ENCODE measurements at regions not wholly inside any gene's neighbourhood (a gene's known extent, or its start where the extent isn't known, plus 50 kb on each side); places are given as distances from the start of the nearest gene placed in this dataset.
"Not testable (repeated sequence)": the region's sequence is repeated elsewhere in the genome, so short reads cannot be mapped to it uniquely, and the experiment has no call there.

GRCh38 chr17:22310717-22311686 is 618.7 kb downstream of the KCNJ18 start:
- no peak for FAIRE-seq

DNA sequence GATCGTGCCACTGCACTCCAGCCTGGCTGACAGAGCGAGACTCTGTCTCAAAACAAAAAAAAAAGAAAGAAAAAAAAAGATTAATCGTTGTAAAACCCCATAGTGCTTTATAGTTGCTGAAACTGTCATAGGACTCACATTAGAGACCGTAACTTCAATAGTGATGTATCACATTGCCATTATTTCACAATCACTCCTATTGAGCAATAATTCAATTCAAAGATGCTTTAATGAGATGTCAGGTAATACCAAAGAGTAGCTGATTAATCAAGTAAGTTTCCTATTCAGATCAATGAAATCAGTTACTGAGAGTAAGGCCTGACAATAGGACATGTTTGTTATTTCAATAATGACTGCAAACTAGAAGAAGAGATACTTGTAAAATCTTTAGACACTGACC is 628.7 kb downstream of the KCNJ18 start:
- not testable (repeated sequence) for FAIRE-seq

GRCh38 chr17:22322893-22323550 is 630.7 kb downstream of the KCNJ18 start:
- not testable (repeated sequence) for FAIRE-seq

DNA sequence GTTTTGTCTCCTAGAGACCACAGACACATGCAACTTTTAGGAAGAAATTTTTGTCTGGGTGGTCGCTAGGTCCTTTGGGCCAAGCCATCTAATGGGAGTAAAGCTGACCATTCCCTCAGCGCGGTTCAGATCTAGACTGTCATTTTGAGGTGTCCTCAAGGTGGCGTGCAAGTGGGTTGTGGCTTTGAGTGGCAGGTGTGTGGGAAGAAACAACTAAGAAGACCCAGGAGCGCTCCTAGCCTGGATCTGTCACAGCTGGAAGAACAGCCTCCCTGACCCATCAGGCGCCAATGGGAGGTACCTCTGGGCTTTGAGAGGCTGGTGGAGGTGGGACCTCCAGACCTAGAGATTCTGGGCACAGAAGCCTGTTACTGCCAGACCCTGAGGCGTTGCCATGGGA is 645.1 kb downstream of the KCNJ18 start:
- FAIRE-seq: no peak

DNA sequence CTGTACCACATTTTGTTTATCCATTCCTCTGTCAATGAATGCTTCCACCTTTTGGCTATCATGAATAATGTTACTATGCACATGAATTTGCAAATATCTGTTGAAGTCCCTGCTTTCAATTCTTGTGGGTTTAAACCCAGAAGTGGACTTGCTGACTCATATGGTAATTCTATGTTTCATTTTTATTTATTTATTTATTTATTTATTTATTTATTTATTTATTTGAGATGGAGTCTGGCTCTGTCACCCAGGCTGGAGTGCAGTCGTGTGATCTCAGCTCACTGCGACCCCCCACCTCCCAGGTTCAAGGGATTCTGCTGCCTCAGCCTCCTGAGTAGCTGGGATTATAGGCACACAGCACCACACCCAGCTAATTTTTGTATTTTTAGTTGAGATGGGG is 664.3 kb downstream of the KCNJ18 start:
- not testable (repeated sequence) for FAIRE-seq

DNA sequence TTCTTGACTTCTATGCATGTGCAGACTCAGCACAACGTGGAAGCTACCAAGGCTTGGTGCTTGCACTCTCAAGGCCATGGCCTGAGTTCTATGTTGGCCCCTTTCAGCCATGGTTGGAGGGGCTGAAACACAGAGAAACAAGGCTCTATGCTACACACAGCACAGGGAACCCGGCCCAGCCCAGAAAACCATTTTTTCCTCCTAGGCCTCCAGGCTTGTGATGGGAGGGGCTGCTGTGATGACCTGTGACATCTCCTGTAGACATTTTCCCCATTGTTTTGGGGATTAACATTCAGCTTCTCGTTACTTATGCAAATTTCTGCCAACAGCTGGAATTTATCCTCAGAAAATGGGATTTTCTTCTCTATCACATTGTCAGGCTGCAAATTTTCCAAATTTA is 678.7 kb downstream of the KCNJ18 start:
- FAIRE-seq: not testable (repeated sequence)

GRCh38 chr17:22373911-22374310 is 681.6 kb downstream of the KCNJ18 start:
- no peak for FAIRE-seq

GRCh38 chr17:22374741-22375140 is 682.4 kb downstream of the KCNJ18 start:
- no peak for FAIRE-seq

DNA sequence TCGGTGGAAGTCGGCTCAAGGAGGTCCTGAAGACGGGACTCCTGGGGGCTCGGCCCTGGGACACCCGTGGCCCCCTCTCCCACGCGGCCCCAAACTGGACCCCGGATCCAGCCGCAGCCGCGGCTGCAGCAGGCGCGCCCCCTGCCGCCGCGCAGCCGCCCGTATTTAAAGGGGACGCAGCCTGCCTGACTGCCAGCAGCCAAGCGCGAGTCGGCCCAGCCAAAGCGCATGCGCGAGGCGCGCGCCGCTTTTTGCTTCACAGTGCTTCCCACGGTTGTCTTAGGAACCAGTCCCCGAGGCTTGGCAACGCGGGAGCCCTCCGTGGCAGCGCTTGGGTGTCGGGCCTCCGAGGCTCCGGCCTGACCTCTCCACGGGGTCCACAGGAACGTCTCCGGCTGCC is 684.4 kb downstream of the KCNJ18 start:
- not testable (repeated sequence) for FAIRE-seq

DNA sequence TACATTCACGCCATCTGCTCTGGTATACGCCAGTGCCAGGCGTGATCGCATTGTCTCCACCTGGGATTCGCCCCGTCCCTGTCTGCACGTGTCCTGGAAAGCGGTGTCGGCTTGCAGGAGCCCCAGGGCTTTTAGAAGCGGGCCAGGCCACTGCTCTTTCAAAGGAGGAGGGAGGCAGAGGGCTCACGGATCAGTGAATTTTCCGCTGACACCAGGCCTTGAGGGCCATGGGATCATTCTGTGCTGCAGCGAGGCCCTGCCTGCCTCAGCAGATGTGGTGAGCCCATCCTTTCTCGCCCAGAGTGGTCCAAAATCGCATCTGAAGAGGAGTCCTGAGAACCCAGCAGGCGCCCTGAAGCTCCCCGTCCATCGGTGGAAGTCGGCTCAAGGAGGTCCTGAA is 686.4 kb downstream of the KCNJ18 start:
- FAIRE-seq: not testable (repeated sequence)

DNA sequence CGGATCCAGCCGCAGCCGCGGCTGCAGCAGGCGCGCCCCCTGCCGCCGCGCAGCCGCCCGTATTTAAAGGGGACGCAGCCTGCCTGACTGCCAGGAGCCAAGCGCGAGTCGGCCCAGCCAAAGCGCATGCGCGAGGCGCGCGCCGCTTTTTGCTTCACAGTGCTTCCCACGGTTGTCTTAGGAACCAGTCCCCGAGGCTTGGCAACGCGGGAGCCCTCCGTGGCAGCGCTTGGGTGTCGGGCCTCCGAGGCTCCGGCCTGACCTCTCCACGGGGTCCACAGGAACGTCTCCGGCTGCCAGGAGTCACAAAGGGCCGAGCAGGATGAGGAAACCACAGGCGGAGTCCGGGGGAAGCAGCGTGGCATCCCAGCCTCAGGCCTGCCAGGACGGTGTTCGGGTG is 689.3 kb downstream of the KCNJ18 start:
- not testable (repeated sequence) for FAIRE-seq

DNA sequence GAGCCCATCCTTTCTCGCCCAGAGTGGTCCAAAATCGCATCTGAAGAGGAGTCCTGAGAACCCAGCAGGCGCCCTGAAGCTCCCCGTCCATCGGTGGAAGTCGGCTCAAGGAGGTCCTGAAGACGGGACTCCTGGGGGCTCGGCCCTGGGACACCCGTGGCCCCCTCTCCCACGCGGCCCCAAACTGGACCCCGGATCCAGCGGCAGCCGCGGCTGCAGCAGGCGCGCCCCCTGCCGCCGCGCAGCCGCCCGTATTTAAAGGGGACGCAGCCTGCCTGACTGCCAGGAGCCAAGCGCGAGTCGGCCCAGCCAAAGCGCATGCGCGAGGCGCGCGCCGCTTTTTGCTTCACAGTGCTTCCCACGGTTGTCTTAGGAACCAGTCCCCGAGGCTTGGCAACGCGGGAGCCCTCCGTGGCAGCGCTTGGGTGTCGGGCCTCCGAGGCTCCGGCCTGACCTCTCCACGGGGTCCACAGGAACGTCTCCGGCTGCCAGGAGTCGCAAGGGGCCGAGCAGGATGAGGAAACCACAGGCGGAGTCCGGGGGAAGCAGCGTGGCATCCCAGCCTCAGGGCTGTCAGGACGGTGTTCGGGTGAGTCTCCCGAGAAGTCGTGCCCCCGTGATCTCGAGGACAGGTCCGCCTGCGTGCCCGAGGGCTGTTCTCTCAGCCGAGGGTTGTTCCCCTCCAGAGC is 691.6 kb downstream of the KCNJ18 start:
- not testable (repeated sequence) for FAIRE-seq

GRCh38 chr17:22384461-22384800 is 692.1 kb downstream of the KCNJ18 start:
- not testable (repeated sequence) for FAIRE-seq

DNA sequence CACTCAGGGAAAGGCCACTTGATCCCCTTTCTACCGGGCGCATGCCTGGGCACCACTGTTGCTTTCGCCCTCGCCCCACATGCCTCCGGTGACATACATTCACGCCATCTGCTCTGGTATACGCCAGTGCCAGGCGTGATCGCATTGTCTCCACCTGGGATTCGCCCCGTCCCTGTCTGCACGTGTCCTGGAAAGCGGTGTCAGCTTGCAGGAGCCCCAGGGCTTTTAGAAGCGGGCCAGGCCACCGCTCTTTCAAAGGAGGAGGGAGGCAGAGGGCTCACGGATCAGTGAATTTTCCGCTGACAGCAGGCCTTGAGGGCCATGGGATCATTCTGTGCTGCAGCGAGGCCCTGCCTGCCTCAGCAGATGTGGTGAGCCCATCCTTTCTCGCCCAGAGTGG is 706.1 kb downstream of the KCNJ18 start:
- FAIRE-seq: not testable (repeated sequence)

DNA sequence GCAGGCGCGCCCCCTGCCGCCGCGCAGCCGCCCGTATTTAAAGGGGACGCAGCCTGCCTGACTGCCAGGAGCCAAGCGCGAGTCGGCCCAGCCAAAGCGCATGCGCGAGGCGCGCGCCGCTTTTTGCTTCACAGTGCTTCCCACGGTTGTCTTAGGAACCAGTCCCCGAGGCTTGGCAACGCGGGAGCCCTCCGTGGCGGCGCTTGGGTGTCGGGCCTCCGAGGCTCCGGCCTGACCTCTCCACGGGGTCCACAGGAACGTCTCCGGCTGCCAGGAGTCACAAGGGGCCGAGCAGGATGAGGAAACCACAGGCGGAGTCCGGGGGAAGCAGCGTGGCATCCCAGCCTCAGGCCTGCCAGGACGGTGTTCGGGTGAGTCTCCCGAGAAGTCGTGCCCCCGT is 706.7 kb downstream of the KCNJ18 start:
- not testable (repeated sequence) for FAIRE-seq

DNA sequence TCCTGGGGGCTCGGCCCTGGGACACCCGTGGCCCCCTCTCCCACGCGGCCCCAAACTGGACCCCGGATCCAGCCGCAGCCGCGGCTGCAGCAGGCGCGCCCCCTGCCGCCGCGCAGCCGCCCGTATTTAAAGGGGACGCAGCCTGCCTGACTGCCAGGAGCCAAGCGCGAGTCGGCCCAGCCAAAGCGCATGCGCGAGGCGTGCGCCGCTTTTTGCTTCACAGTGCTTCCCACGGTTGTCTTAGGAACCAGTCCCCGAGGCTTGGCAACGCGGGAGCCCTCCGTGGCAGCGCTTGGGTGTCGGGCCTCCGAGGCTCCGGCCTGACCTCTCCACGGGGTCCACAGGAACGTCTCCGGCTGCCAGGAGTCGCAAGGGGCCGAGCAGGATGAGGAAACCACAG is 712.8 kb downstream of the KCNJ18 start:
- FAIRE-seq: not testable (repeated sequence)

DNA sequence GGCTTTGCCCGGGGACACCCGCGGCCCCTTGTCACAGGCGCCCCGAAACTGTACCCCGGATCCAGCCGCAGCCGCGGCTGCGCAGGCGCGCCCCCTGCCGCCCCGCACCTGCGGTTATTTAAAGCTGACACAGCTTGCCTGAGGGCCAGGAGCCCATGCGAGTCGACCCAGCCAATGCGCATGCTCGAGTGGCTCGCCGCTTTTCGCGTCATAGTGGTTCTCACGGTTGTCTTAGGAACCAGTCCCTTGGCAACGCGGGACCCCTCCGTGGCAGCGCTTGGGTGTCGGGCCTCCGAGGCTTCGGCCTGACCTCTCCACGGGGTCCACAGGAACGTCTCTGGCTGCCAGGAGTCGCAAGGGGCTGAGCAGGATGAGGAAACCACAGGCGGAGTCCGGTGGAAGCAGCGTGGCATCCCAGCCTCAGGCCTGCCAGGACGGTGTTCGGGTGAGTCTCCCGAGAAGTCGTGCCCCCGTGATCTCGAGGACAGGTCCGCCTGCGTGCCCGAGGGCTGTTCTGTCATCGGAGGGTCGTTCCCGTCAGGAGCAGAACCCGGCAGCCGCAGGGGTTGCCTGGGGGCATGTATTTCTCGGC is 716.9 kb downstream of the KCNJ18 start:
- FAIRE-seq: no peak

- no peak for FAIRE-seq
These were observed 717.8 kb downstream of the KCNJ18 start for GRCh38 chr17:22410136-22410535.

GRCh38 chr17:22411185-22411784 is 719.0 kb downstream of the KCNJ18 start:
- no peak for FAIRE-seq

- no peak for FAIRE-seq
These were observed 743.1 kb downstream of the KCNJ18 start for GRCh38 chr17:22435231-22435974.

- no peak for FAIRE-seq
These were observed 749.5 kb downstream of the KCNJ18 start for GRCh38 chr17:22441776-22442175.

DNA sequence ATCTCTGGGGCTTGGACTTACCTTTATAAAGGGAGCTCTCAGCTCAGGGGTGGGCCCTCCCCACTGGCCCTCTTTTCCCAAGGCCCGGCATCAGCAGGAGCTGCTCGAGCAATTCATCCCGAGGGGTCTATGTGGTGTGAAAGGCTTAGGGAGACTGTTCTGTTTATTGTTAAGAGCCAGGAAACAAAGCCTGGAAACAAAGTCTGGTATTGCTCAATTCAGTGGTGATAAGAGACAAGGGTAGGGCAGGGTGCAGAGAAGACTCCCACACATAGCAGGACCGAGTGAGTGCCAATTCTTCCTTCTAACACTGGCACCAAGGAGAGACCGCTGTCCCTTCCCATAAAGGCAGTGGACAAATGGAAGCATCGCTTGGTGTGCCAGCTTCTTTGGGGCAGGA is 750.7 kb downstream of the KCNJ18 start:
- FAIRE-seq: no peak
